HG02798 (cell line): ENCODE measurements at regions not wholly inside any gene's neighbourhood (a gene's known extent, or its start where the extent isn't known, plus 50 kb on each side); places are given as distances from the start of the nearest gene placed in this dataset.
"Not testable (repeated sequence)": the region's sequence is repeated elsewhere in the genome, so short reads cannot be mapped to it uniquely, and the experiment has no call there.

Source experiments
- ATAC-seq: cut with Tn5 transposase; IDR thresholded peaks from one replicate; pipeline ENCODE4 v1.9.1; 2021; ENCODE audit warnings: mild to moderate bottlenecking; ENCODE audit not compliant: unreplicated experiment, poor library complexity

- no peak for ATAC-seq
Measured at GRCh38 chr2:16061441-16062217, 121.3 kb downstream of the MYCN start.

- no peak for ATAC-seq
Measured at GRCh38 chr2:16060936-16061338, 120.6 kb downstream of the MYCN start.

- no peak for ATAC-seq
Measured at GRCh38 chr2:16060125-16060935, 120.0 kb downstream of the MYCN start.

- no peak for ATAC-seq
Measured at GRCh38 chr2:16059393-16060016, 119.2 kb downstream of the MYCN start.

GRCh38 chr2:16058747-16059358 is 118.5 kb downstream of the MYCN start:
- no peak for ATAC-seq

GRCh38 chr2:16058256-16058655 is 117.9 kb downstream of the MYCN start:
- no peak for ATAC-seq

- no peak for ATAC-seq
Measured at GRCh38 chr2:16057661-16058060, 117.3 kb downstream of the MYCN start.

GRCh38 chr2:16055848-16056580 is 115.7 kb downstream of the MYCN start:
- peak; percentile 82 for ATAC-seq

GRCh38 chr2:16053437-16054257 is 113.3 kb downstream of the MYCN start:
- ATAC-seq, result no peak

GRCh38 chr2:16052571-16053052 is 112.3 kb downstream of the MYCN start:
- not testable (repeated sequence) for ATAC-seq

GRCh38 chr2:16051841-16052564 is 111.7 kb downstream of the MYCN start:
- ATAC-seq, result no peak

GRCh38 chr2:16050908-16051489 is 110.6 kb downstream of the MYCN start:
- ATAC-seq, result no peak

GRCh38 chr2:16050261-16050907 is 110.0 kb downstream of the MYCN start:
- no peak for ATAC-seq

- no peak for ATAC-seq
Measured at GRCh38 chr2:16049406-16049805, 109.1 kb downstream of the MYCN start.

- no peak for ATAC-seq
Measured at GRCh38 chr2:16048466-16048865, 108.1 kb downstream of the MYCN start.

GRCh38 chr2:16047701-16048100 is 107.4 kb downstream of the MYCN start:
- no peak for ATAC-seq

GRCh38 chr2:16046649-16047048 is 106.3 kb downstream of the MYCN start:
- ATAC-seq, result no peak
